ENCODE measurements at regions not wholly inside any gene's neighbourhood (a gene's known extent, or its start where the extent isn't known, plus 50 kb on each side); places are given as distances from the start of the nearest gene placed in this dataset.

DNA sequence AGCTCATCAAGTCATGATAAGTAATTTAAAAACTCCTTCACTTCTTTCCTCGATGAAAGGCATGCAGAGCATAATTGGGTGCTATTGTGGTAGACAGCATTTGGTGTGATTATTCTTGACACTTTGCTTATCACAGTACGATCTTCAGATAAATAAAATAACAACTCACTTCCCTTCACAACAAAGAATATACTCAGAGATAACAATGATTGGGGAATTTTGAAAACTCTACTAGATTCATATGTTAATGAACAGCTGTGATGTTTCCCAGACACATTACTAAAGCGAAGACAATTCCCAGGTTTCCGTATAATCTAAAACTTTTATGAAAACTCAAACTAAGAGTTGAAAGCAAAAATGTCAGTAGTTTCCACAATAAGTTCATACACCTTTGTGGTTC, 670.6 kb upstream of the EPHA7 start:
- dilution Hi-C loops (cut with MboI; ENCODE audit: extremely low pct_ligation_motif_present, low sequenced_read_pairs) = no loop called here
- H3K27me3 ChIP-seq (ENCODE audit: control insufficient read depth, extremely low read depth, insufficient read depth, low read length) = no peaks in the 10 kb centered on the region
- TF ChIP-seq, protein P1, sequence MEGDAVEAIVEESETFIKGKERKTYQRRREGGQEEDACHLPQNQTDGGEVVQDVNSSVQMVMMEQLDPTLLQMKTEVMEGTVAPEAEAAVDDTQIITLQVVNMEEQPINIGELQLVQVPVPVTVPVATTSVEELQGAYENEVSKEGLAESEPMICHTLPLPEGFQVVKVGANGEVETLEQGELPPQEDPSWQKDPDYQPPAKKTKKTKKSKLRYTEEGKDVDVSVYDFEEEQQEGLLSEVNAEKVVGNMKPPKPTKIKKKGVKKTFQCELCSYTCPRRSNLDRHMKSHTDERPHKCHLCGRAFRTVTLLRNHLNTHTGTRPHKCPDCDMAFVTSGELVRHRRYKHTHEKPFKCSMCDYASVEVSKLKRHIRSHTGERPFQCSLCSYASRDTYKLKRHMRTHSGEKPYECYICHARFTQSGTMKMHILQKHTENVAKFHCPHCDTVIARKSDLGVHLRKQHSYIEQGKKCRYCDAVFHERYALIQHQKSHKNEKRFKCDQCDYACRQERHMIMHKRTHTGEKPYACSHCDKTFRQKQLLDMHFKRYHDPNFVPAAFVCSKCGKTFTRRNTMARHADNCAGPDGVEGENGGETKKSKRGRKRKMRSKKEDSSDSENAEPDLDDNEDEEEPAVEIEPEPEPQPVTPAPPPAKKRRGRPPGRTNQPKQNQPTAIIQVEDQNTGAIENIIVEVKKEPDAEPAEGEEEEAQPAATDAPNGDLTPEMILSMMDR (optimal IDR thresholded peaks at IDR 0.05 in 1 of 3, IDR thresholded peaks at IDR 0.05 in 1 of 3, conservative IDR thresholded peaks at IDR 0.05 in 1 of 3; ENCODE audit: extremely low read depth in 1 of 3, insufficient read depth in 2 of 3, low read length in 3 of 3) = no peak
- no peak for TF ChIP-seq EZH2 (IDR thresholded peaks at IDR 0.05; ENCODE audit: low read length)
- H3K4me2 ChIP-seq (ENCODE audit: control insufficient read depth, extremely low read depth, insufficient read depth, low read depth, low read length) = no peak overlapping the region
- H3K4me3 ChIP-seq (ENCODE audit: control insufficient read depth in 2 of 3, extremely low read depth in 1 of 3, insufficient read depth in 2 of 3, low read depth in 1 of 3, low read length in 3 of 3) = no peak overlapping the region
- H3K79me2 ChIP-seq (ENCODE audit: control insufficient read depth, insufficient read depth, low read length) = no peaks in the 10 kb centered on the region
- H3K9me1 ChIP-seq (ENCODE audit: control insufficient read depth, extremely low read depth, insufficient read depth, low read length) = no peaks in the 10 kb centered on the region
- H4K20me1 ChIP-seq (ENCODE audit: control insufficient read depth, extremely low read depth, insufficient read depth, low read length) = no peaks in the 10 kb centered on the region
- no peaks in the 10 kb centered on the region for H3K4me1 ChIP-seq (ENCODE audit: control insufficient read depth, extremely low read depth, insufficient read depth, low read length)
- DNase-seq (ENCODE audit: low read depth, low spot score) = no peak
- no peaks in the 10 kb centered on the region for H3K36me3 ChIP-seq (ENCODE audit: control insufficient read depth in 2 of 2, extremely low read depth in 1 of 2, insufficient read depth in 2 of 2, low read length in 2 of 2)
- H3K9ac ChIP-seq (ENCODE audit: control insufficient read depth, extremely low read depth, insufficient read depth, low read length) = no peak overlapping the region
- H3K9me3 ChIP-seq (ENCODE audit: control insufficient read depth, low read depth, low read length) = no peaks in the 10 kb centered on the region
- no peak overlapping the region for H3K27ac ChIP-seq (ENCODE audit: control insufficient read depth, insufficient read depth, low read length)
- FAIRE-seq = no peak
- H2AFZ ChIP-seq (ENCODE audit: control insufficient read depth, low read length) = no peak overlapping the region

DNA sequence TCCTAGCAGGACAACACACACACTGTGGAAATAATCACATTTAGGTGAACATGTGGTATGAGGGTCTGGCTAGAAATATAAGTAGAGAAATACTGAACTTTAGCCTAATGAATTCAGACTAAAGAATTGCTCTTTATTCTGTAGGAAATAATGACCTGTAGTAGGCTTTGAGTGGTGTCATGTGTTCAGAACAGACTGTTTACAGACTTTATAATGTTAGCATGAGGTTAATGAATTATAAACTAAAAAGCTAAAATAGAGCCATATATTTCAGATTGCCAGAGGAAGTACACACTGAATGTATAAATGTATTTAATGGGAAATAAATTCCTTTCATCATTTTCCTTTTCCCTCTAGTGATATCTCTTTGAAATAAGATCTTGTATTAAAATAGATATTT, 669.5 kb upstream of the EPHA7 start:
- Histone ChIP-seq H3K79me2 (ENCODE audit: control insufficient read depth, insufficient read depth, low read length) (no peaks in the 10 kb centered on the region), H3K9me1 (ENCODE audit: control insufficient read depth, extremely low read depth, insufficient read depth, low read length) (no peaks in the 10 kb centered on the region), H2AFZ (ENCODE audit: control insufficient read depth, low read length) (no peak overlapping the region), H3K36me3 (ENCODE audit: control insufficient read depth in 2 of 2, extremely low read depth in 1 of 2, insufficient read depth in 2 of 2, low read length in 2 of 2) (no peaks in the 10 kb centered on the region), H3K4me3 (ENCODE audit: control insufficient read depth in 2 of 3, extremely low read depth in 1 of 3, insufficient read depth in 2 of 3, low read depth in 1 of 3, low read length in 3 of 3) (no peak overlapping the region), H3K9ac (ENCODE audit: control insufficient read depth, extremely low read depth, insufficient read depth, low read length) (no peak overlapping the region), H3K4me1 (ENCODE audit: control insufficient read depth, extremely low read depth, insufficient read depth, low read length) (no peaks in the 10 kb centered on the region), H3K27ac (ENCODE audit: control insufficient read depth, insufficient read depth, low read length) (no peak overlapping the region), H4K20me1 (ENCODE audit: control insufficient read depth, extremely low read depth, insufficient read depth, low read length) (no peaks in the 10 kb centered on the region), H3K4me2 (ENCODE audit: control insufficient read depth, extremely low read depth, insufficient read depth, low read depth, low read length) (no peak overlapping the region), H3K9me3 (ENCODE audit: control insufficient read depth, low read depth, low read length) (no peaks in the 10 kb centered on the region), H3K27me3 (ENCODE audit: control insufficient read depth, extremely low read depth, insufficient read depth, low read length) (no peaks in the 10 kb centered on the region)
- FAIRE-seq (no peak), DNase-seq (ENCODE audit: low read depth, low spot score) (no peak)
- TF ChIP-seq, protein P1 (optimal IDR thresholded peaks at IDR 0.05 in 1 of 3, IDR thresholded peaks at IDR 0.05 in 1 of 3, conservative IDR thresholded peaks at IDR 0.05 in 1 of 3; ENCODE audit: extremely low read depth in 1 of 3, insufficient read depth in 2 of 3, low read length in 3 of 3) = no peak
- no peak for TF ChIP-seq EZH2 (IDR thresholded peaks at IDR 0.05; ENCODE audit: low read length)
- dilution Hi-C loops (cut with MboI; ENCODE audit: extremely low pct_ligation_motif_present, low sequenced_read_pairs) = no loop called here
